ENCODE measurements at regions not wholly inside any gene's neighbourhood (a gene's known extent, or its start where the extent isn't known, plus 50 kb on each side); places are given as distances from the start of the nearest gene placed in this dataset.
"Not testable (repeated sequence)": the region's sequence is repeated elsewhere in the genome, so short reads cannot be mapped to it uniquely, and the experiment has no call there.

GRCh38 chr22:48820481-48821345, 1007.0 kb downstream of the BRD1 start:
- no peak overlapping the region for H3K27ac ChIP-seq (ENCODE audit: low read length)
- no peak for TF ChIP-seq CTCF (IDR thresholded peaks at IDR 0.05)
- H3K27me3 ChIP-seq (ENCODE audit: control insufficient read depth, insufficient read depth, low read length): no peaks in the 10 kb centered on the region
- Mint-ChIP-seq H3K9me3 (no peaks in the 10 kb centered on the region), H3K36me3 (no peaks in the 10 kb centered on the region), H3K4me3 (no peak overlapping the region), H3K27ac (no peak overlapping the region), H3K27me3 (ENCODE audit: low read depth in 2 of 2) (peaks cover 5 to 8% of the 10 kb centered on the region in 2 donors), H3K4me1 (no peaks in the 10 kb centered on the region)
- no peak overlapping the region for H3K4me3 ChIP-seq (ENCODE audit: low read length)
- H3K36me3 ChIP-seq (ENCODE audit: control insufficient read depth, insufficient read depth, low read length): no peaks in the 10 kb centered on the region
- ATAC-seq: no peak
- 86% methylated on average over 27 of the region's 27 CpGs for WGBS (ENCODE audit: insufficient coverage)
- no peak for DNase-seq
- no peaks in the 10 kb centered on the region for H3K4me1 ChIP-seq (ENCODE audit: control insufficient read depth, insufficient read depth, low read length)
- H3K9me3 ChIP-seq (ENCODE audit: control insufficient read depth, insufficient read depth, low read length): no peaks in the 10 kb centered on the region
- intact Hi-C loops (cut with micrococcal nuclease): no loop called here

GRCh38 chr22:48819961-48820360, 1007.7 kb downstream of the BRD1 start:
- Histone ChIP-seq H3K9me3 (ENCODE audit: control insufficient read depth, insufficient read depth, low read length) (no peaks in the 10 kb centered on the region), H3K36me3 (ENCODE audit: control insufficient read depth, insufficient read depth, low read length) (no peaks in the 10 kb centered on the region), H3K4me3 (ENCODE audit: low read length) (no peak overlapping the region), H3K27ac (ENCODE audit: low read length) (no peak overlapping the region), H3K4me1 (ENCODE audit: control insufficient read depth, insufficient read depth, low read length) (no peaks in the 10 kb centered on the region), H3K27me3 (ENCODE audit: control insufficient read depth, insufficient read depth, low read length) (no peaks in the 10 kb centered on the region)
- intact Hi-C loops (cut with micrococcal nuclease): no loop called here
- Mint-ChIP-seq H3K4me1 (no peaks in the 10 kb centered on the region), H3K27ac (no peak overlapping the region), H3K36me3 (no peaks in the 10 kb centered on the region), H3K4me3 (no peak overlapping the region), H3K27me3 (ENCODE audit: low read depth in 2 of 2) (peaks cover 5 to 8% of the 10 kb centered on the region in 2 donors), H3K9me3 (no peaks in the 10 kb centered on the region)
- DNase-seq: no peak
- ATAC-seq: no peak
- WGBS (ENCODE audit: insufficient coverage): 87% methylated on average over 13 of the region's 13 CpGs
- TF ChIP-seq CTCF (IDR thresholded peaks at IDR 0.05): no peak

- Mint-ChIP-seq H3K9me3 (no peaks in the 10 kb centered on the region), H3K4me3 (no peak overlapping the region), H3K27ac (no peak overlapping the region), H3K27me3 (ENCODE audit: low read depth in 2 of 2) (peaks cover 0 to 6% of the 10 kb centered on the region in 2 donors), H3K4me1 (no peaks in the 10 kb centered on the region), H3K36me3 (no peaks in the 10 kb centered on the region)
- intact Hi-C loops (cut with micrococcal nuclease): no loop called here
- H3K36me3 ChIP-seq (ENCODE audit: control insufficient read depth, insufficient read depth, low read length): no peaks in the 10 kb centered on the region
- H3K4me1 ChIP-seq (ENCODE audit: control insufficient read depth, insufficient read depth, low read length): no peaks in the 10 kb centered on the region
- WGBS (ENCODE audit: insufficient coverage): 89% methylated on average over 16 of the region's 16 CpGs
- no peak overlapping the region for H3K27ac ChIP-seq (ENCODE audit: low read length)
- TF ChIP-seq CTCF (IDR thresholded peaks at IDR 0.05): no peak
- H3K4me3 ChIP-seq (ENCODE audit: low read length): no peak overlapping the region
- H3K27me3 ChIP-seq (ENCODE audit: control insufficient read depth, insufficient read depth, low read length): no peaks in the 10 kb centered on the region
- peak in 1 of 2 donors; percentile 8 for DNase-seq
- no peak for ATAC-seq
- H3K9me3 ChIP-seq (ENCODE audit: control insufficient read depth, insufficient read depth, low read length): no peaks in the 10 kb centered on the region
These were observed 1008.4 kb downstream of the BRD1 start for GRCh38 chr22:48819232-48819631.

GRCh38 chr22:48817491-48817890, 1010.2 kb downstream of the BRD1 start:
- H3K4me1 ChIP-seq (ENCODE audit: control insufficient read depth, insufficient read depth, low read length); H3K27me3 ChIP-seq (ENCODE audit: control insufficient read depth, insufficient read depth, low read length); ATAC-seq; H3K4me3 Mint-ChIP-seq; H3K27ac ChIP-seq (ENCODE audit: low read length); H3K9me3 ChIP-seq (ENCODE audit: control insufficient read depth, insufficient read depth, low read length); H3K27ac Mint-ChIP-seq; intact Hi-C loops (cut with micrococcal nuclease); H3K36me3 Mint-ChIP-seq; H3K27me3 Mint-ChIP-seq (ENCODE audit: low read depth in 2 of 2); H3K36me3 ChIP-seq (ENCODE audit: control insufficient read depth, insufficient read depth, low read length); H3K4me3 ChIP-seq (ENCODE audit: low read length); H3K4me1 Mint-ChIP-seq; DNase-seq; H3K9me3 Mint-ChIP-seq: not testable (repeated sequence)
- WGBS (ENCODE audit: insufficient coverage): 87% methylated on average over 10 of the region's 10 CpGs
